GM21381 (cell line): ENCODE measurements at regions not wholly inside any gene's neighbourhood (a gene's known extent, or its start where the extent isn't known, plus 50 kb on each side); places are given as distances from the start of the nearest gene placed in this dataset.

Source experiments
- ATAC-seq: cut with Tn5 transposase; IDR thresholded peaks from one replicate; pipeline ENCODE4 v1.9.1; 2021; ENCODE audit warnings: mild to moderate bottlenecking, moderate library complexity; ENCODE audit not compliant: unreplicated experiment

GRCh38 chr20:40769677-40770285, 80.7 kb upstream of the MAFB start:
- no peak for ATAC-seq

DNA sequence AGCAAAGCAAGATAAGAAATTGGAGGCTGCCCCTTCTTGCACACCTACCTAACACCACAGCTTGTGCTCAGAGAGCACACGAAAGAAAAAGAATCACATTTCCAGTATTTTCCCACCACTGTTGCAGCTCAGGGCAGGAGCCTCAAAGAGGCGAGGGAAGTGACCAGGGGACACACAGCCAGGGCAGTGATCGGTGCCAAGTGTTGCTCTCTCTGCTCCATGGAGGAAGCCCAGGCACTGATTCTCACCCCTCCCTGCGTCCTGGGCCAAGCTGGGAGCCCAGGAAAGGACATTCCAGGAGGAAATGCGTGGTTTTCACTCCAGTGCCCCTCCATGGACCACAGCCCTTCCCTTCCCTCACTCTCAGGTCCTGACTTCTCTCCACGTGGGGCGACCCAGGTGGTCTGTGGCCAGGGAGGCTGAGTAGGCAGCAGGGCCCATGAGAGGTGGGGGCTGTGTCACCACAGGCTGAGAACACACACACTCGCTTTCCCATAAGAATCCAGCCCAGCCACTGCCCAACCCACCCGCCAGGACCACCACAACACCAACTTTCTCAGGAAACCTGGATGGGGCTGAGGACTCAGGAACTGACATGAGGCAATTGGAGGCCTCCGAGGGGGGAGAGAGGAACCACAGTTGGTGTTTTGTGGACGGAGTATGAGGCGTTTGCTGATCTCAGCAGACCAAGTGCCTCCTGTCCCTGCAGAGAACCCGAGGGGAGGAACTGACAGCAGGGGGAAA, 81.7 kb upstream of the MAFB start:
- ATAC-seq: no peak

- ATAC-seq: no peak
These were observed 82.2 kb upstream of the MAFB start for GRCh38 chr20:40771308-40771610.

GRCh38 chr20:40771848-40772511, 82.9 kb upstream of the MAFB start:
- no peak for ATAC-seq

DNA sequence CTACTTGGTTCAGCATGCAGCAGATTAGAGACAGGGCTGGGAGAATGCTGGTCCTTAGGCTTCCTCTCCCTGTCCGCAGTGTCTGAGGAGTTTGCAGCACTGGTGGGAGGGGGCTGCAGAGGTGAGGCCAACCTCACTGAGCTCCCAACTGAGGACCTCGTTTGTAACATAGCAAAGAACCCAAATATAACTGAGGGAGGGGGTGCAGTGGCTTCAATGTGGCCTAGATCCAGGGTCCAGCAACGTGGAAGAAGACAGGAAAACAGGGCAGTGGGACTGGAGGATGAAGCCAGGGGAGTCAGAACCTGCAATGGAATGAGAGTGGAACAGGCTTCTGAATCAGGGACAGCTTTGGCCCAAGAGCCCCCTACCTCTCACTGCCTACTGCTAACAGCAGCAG, 84.3 kb upstream of the MAFB start:
- ATAC-seq: no peak

- no peak for ATAC-seq
These were observed 85.2 kb upstream of the MAFB start for GRCh38 chr20:40774252-40774651.

DNA sequence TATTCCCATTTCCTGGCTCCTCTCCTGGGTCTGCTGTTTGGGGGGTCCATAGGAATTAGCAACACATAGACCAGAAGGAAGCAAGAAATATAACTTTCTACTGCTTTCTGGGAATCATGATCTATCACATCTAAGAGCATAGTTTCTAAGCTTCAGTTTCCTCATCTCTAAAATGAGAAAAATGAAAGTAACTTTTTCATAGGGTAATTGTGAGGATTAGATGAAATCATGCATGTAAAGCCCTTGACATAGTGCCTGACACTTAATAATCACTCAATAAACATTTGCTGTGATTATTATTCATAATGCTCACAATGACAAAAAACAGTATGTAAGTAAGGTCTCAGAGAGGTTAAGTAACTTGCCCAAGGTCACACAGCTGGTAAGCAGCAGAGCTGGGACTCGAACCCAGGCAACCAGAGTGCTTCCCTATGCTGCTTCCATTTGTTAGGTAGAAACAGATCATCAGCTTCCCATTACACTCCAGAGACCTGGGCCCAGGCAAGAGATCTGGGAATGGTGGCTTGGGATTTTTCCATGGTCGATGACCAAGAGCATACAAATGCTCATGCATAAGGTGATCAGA, 86.6 kb upstream of the MAFB start:
- no peak for ATAC-seq

DNA sequence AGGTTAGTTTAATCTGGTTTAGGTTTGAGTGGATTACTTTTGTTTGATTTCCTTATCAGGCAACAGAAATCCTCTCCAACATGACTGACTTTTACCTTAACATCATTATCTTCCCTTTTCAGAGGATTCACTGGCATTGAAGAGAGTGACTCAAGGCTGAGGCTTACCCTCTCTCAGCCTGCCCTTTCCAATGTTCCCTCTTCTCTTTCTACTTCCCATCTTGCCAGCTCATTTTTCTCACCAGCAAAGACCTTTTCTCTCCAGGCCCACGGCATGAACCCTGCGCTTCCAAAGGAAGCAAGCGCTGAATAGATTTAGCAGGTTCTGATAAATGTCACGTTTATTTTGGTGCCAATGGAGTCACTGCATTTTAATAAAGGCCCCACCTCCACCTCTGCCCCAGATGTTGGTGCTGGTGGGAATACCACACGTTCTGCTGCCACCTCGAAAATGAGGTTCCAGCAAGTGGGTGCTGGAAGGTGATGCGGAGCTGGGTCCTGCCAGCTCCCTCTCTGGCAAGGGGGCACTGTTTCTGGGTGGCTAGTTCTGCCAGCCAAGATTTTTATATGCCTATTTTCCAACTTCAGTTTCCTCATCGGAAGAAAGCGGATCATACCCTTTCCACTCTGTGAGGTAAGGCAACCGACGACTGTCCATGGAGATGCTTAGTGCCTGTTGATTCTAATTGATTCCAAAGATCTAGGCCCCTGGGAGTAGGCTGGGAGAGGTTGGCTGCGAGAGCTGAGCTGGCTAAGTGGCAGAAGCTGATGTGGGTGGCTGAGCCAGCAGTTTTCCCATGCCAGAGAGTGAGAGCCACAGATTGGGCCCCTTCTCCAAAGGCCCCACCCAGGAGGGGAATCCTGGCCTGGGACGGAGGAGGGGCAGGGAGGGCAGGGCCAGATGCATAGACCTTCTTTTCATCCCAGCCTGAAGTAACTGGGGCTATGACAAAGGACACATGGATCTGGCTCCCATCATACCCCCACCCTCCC, 87.7 kb upstream of the MAFB start:
- no peak for ATAC-seq

- no peak for ATAC-seq
These were observed 88.6 kb upstream of the MAFB start for GRCh38 chr20:40777653-40778052.

- ATAC-seq: no peak
These were observed 90.0 kb upstream of the MAFB start for GRCh38 chr20:40778894-40779496.

GRCh38 chr20:40781327-40782042, 92.4 kb upstream of the MAFB start:
- no peak for ATAC-seq

DNA sequence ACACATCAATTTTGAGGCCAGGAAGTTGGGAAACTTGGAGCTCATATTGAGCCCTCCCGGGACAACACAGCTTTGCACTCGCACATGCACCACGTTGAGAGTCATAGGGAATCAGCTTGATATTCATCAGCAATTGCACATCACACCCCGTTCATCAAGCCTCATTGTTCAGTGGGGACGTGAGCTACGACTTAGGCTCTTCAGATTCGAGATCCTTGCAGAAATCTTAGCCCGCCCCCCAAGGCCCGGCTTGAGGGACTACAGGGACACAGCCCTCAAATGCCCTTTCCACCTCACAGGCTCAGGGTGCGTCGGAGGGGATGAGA, 93.0 kb upstream of the MAFB start:
- no peak for ATAC-seq

GRCh38 chr20:40785346-40785745, 96.3 kb upstream of the MAFB start:
- no peak for ATAC-seq

GRCh38 chr20:40786336-40786735, 97.3 kb upstream of the MAFB start:
- no peak for ATAC-seq

DNA sequence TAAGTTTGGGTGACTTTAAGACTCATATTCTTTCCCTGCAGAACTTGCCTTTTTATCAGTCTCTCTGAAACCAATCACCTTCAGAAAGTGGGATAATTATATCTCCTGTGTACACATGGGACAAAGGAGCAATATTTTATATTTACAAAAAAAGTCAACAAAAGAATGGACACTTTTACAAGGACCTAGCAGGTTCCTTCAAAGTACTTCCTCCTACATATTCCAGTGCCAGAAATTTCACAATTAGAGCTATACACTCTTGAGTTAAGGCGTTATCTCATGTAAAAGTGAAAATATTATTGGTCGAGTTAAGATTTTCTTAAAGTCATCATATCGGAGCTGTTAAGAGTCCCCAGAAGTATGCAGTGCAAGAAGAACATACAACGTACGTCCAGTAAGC, 98.9 kb upstream of the MAFB start:
- ATAC-seq: no peak

DNA sequence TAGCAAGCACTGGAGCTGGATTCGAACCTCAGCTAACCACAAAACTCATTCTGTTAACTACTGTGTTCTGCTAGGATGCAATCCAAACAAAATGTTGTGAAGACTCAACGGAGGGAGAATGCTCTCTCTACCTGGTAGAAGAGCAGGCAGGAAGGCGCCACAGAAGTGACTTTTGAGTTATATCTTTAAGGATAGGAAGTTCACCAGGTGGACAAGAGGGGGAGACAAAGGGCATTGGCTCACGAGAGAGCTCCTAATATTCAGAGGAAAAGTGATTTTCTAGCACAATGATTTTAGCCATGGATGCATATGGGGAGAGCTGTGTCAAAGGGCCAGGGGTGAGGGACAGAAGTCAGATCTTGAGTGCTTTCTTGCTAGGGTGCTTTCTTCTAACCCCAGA, 108.4 kb upstream of the MAFB start:
- ATAC-seq: no peak

- ATAC-seq: no peak
These were observed 109.0 kb upstream of the MAFB start for GRCh38 chr20:40798066-40798465.

DNA sequence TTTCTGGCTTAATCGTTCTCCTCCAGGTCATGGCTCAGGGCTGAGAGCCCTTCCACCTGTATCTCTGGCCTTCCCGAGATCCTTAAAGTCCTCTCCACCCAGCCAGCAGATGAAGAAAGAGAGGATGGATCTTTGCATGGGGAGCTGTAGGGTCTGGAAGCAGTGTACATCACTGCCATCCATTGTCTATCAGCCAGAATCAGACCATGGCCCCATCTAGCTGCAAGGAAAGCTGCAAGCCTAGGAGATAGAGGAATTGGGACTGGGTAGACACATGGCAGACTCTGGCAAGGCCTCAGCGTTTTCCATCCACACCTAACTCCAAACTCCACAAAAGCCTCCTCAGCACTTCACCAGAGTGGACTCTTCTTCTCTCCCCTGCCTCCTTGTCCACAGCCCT, 113.8 kb upstream of the MAFB start:
- no peak for ATAC-seq

DNA sequence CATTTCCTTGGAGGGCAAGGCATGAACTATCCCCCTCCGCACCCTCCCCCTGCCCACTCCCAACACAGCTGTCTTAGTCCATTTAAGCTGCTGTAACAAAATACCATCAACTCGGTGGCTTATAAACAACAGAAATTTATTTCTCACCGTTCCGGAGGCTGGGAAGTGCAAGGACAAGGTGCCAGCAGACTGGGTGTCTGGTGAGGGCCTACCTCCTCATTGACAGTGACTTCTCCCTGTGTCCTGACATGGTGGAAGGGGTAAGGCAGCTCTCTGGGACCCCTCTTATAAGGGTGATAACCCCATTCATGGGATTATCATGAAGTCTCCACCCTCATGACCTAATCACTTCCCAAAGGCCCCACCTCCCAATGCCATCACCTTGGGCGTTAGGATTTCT, 114.3 kb upstream of the MAFB start:
- no peak for ATAC-seq

- no peak for ATAC-seq
These were observed 116.6 kb upstream of the MAFB start for GRCh38 chr20:40805592-40805991.
